OCI-LY1 (cell line): ENCODE measurements at regions not wholly inside any gene's neighbourhood (a gene's known extent, or its start where the extent isn't known, plus 50 kb on each side); places are given as distances from the start of the nearest gene placed in this dataset.

Source experiments
- EZH2 ChIP-seq: fragments of 200-600 bp; sonication (generic), shearing (Covaris generic); IDR thresholded peaks from 2 replicates; pipeline ENCODE4 v1.8.0; 2017; ENCODE audit warnings: borderline replicate concordance, mixed run types, mild to moderate bottlenecking, antibody characterized with exemption, low read length, moderate library complexity, mixed read lengths
- TF ChIP-seq, protein P1 (sequence below): fragments of 200-600 bp; sonication (generic), shearing (Covaris generic); IDR thresholded peaks from 2 replicates; pipeline ENCODE4 v1.5.1; 2017; ENCODE audit warnings: mild to moderate bottlenecking, antibody characterized with exemption, low read length, moderate library complexity, mixed read lengths

- TF ChIP-seq, protein P1, sequence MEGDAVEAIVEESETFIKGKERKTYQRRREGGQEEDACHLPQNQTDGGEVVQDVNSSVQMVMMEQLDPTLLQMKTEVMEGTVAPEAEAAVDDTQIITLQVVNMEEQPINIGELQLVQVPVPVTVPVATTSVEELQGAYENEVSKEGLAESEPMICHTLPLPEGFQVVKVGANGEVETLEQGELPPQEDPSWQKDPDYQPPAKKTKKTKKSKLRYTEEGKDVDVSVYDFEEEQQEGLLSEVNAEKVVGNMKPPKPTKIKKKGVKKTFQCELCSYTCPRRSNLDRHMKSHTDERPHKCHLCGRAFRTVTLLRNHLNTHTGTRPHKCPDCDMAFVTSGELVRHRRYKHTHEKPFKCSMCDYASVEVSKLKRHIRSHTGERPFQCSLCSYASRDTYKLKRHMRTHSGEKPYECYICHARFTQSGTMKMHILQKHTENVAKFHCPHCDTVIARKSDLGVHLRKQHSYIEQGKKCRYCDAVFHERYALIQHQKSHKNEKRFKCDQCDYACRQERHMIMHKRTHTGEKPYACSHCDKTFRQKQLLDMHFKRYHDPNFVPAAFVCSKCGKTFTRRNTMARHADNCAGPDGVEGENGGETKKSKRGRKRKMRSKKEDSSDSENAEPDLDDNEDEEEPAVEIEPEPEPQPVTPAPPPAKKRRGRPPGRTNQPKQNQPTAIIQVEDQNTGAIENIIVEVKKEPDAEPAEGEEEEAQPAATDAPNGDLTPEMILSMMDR, result no peak
- TF ChIP-seq EZH2, result no peak
Observed at GRCh38 chr4:176920694-176921093, 128.0 kb upstream of the VEGFC start.
